GM21360 (cell line): ENCODE measurements at regions not wholly inside any gene's neighbourhood (a gene's known extent, or its start where the extent isn't known, plus 50 kb on each side); places are given as distances from the start of the nearest gene placed in this dataset.
"Not testable (repeated sequence)": the region's sequence is repeated elsewhere in the genome, so short reads cannot be mapped to it uniquely, and the experiment has no call there.

Experiments
- ATAC-seq: cut with Tn5 transposase; IDR thresholded peaks from one replicate; pipeline ENCODE4 v1.9.1; 2021; ENCODE audit warnings: mild to moderate bottlenecking, moderate library complexity; ENCODE audit not compliant: unreplicated experiment

DNA sequence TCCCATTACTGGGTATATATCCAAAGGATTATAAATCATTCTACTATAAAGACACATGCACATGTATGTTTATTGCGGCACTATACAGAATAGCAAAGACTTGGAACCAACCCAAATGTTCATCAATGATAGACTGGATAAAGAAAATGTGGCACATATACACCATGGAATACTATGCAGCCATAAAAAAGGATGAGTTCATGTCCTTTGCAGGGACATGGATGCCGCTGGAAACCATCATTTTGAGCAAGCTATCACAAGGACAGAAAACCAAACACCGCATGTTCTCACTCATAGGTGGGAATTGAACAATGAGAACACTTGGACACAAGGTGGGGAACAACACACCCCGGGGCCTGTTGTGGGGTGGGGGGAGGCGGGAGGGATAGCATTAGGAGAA is 57.0 kb upstream of the NEUROD1 start:
- not testable (repeated sequence) for ATAC-seq

DNA sequence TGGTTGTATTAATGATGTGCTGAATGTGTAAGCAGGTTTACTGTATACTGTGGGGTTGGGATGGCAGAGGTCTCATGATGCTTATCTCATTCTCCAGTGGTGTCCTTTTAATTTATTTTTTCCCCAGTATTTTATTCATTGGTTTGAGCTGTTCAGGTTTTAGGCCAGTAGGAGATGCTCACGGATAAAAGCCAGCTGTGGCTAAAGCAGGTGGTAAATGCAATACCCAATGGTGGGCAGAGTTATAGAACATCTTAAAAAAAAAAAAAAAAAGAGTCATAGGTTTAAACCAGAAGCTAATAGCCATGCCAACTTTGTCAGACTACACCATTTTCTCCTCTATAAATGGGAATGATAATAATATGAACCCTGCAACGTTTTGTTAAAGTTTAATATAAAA is 57.8 kb upstream of the NEUROD1 start:
- no peak for ATAC-seq

DNA sequence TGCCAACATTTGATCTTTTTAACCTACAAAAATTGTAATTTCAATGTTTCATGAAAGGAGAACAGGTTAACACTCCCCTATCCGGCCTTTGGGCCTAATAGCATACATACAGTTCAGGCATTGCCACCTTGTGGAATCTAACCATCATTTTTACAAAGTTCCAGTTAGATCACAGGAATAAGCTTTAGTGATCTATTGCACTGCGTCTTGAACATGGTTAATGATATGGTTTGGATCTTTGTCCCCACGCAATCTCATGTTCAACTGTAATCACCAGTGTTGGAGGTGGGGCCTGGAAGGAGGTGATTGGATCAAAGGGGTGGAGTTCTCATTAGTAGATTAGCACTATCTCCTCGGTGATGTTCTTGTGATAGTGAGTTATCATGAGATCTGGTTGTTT is 58.2 kb upstream of the NEUROD1 start:
- ATAC-seq: no peak

DNA sequence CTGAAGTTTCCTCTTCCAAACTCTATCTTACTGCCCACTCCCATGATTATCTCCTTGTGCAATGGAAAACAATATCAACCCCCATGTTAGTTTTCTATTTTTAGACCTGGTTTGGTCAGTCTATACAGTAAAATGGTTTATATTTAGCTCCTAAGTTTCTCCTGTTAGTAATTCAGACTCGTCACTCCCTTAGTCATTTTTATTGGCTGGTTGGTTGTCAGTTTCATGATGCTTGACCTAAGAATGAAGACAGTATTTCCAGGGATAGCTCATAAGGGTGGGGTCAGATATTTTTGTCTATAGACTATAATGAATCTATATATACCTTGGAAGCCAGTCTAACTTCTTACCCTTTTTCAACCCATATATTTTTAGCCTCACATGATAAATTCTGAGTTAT is 61.4 kb upstream of the NEUROD1 start:
- ATAC-seq: no peak

DNA sequence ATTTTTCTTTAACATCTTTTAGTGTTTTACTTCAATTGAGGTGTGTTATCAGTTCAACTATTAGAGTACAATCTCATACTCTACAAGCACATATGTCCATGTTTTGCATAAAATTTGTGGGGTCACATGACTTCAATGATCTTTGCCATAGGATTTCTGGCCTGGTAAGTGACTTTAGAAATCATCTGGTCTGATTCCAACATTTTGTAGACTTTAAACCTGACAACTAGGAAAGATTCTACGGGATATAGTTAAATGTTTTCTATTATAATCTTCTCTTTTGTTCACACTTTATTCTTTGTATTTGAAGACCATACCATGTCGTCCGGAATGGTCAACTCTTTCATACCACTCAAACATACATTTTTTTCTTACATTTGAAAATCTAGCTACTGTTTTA is 62.0 kb upstream of the NEUROD1 start:
- ATAC-seq: no peak

DNA sequence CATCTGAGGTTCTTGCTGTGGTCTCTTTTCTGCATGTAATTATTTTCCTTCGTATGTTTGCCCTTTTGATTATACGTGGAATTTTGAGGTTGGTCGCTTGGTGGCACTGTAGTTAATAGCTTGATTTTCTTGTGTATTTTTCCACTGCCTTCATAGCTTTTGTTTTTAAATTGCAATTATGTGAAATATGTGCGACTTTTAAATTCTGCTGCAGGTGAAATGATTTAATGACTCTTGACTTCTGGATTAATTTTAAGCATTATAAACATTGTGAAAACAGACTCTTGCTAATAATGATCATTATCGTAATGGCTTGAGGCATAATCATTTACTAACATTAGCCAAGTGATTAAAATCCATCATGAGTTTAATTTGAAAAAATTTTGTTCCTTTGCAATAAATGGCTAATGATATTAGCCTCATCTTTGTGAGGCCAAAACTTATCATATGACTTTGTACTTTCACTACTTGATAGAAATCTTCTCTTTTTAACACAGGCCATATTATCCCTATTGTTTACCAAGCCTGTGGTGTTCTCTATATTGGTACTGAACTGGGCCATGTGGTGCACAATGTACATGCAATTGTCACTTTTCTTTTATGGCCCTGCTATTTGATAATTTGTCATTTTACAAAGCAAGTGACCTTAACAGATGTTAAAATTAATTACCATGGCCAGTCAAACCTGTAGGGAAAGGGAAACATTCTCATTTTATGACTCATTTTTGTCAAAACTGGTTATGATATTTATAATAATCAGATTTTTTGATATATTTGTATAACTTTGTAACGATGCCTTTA is 62.8 kb upstream of the NEUROD1 start:
- peak; percentile 62 for ATAC-seq

DNA sequence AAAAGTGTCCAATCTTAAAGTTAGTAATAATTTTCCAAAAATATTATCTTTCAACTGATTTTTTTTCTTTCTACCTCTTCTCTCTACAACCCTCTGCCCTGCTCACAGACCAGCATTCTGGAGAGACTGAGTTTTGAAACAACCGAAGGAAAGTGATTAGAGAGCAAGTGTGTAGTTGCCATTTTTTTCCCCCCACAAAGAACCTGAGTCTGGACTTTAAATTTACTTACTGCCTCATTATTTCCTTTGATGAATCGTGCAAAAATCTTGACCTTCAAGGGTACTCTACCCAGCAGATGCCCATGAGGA is 63.4 kb upstream of the NEUROD1 start:
- no peak for ATAC-seq

DNA sequence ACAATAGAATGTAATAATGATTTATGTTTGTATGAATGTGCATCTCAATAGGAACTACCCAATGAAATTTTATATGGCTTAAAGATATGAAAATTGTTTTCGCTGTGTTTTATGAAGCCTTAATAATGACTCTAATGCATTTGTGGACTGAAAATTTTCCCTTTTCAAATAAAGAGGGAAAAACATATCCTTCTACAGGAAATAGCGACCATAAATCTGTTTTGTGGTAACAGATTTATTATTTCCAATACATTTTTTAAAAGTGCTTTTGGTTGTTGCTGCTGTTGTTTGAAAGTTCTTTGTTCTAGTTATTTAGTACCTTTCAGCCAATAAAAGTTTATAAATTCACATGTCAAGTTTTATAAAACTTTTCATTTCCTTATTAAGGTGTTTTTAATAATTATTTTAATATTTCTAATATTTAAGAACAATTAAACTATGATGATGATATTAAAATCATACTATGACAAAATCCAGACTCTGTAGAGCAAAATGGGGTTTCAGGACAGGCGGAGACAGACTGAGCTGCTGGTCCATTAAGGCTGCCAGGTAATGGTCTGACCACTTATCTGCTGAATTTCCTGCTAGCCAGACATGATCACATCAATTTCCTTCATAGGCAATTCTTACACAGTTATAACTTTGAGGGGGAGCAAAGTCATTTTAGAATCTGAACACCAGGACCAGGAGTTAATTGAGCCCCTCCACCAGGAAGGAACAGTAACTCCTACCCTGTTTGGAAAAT is 65.7 kb upstream of the NEUROD1 start:
- ATAC-seq: no peak

DNA sequence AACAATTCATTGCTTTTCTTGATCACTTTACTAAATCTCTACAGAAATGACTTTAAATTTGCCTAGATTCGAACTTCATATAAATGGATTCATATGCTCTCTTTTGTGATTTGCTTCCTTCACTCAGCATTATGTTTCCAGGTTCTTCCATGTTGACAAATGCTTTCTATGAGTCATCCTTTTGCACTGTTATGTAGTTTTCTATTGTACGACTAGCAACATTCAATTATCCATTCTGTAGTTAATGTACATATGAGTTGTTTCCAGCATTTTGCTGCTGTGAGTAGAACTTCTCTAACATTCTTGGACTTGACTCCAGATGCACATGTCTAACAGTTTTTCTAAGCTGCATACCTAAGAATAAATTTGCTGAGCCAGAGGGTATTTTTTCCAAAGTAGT is 66.5 kb upstream of the NEUROD1 start:
- no peak for ATAC-seq

DNA sequence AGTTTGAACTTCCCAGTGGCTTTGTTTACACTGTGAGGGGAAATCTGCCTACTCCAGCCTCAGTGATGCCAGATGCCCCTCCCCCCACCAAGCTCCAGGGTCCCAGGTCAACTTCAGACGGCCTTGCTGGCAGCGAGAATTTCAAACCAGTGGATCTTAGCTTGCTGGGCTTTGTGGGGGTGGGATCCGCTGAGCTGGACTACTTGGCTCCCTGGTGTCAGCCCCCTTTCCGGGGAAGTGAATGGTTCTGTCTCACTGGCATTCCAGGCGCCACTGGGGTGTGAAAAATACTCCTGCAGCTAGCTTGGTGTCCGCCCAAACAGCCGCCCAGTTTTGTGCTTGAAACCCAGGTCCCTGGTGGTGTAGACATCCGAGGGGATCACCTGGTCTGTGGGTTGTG is 70.0 kb upstream of the NEUROD1 start:
- no peak for ATAC-seq

DNA sequence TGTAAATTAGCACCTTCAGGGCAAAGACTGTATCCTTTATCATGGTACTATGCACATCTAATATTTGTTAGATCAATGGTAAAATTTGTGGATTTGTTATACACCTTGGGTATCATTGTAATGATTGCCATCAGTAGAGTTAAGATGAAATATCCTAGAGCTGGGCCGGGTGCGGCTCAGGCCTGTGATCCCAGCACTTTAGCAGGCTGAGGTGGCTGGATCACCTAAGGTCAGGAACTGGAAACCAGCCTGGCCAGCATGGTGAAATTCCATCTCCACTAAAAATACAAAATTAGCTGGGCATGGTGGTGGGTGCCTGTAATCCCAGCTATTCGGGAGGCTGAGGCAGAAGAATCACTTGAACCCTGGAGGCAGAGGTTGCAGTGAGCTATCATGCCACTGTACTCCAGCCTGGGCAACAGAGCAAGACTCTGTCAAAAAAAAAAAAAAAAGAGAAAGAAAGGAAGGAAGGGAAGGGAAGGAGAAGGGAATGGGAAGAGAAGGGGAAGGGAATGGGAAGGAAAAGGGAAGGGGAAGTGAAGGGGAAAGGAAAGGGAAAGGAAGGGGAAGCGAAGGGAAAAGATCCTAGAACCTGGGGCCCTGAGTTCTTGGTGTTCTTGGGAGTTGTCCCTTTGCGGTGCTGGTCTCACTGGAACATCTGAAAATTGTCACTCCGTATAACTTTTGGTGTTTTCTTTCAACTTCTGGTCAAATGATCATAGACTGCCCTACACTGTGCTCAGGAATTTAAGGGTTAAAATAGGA is 71.1 kb upstream of the NEUROD1 start:
- ATAC-seq: no peak

DNA sequence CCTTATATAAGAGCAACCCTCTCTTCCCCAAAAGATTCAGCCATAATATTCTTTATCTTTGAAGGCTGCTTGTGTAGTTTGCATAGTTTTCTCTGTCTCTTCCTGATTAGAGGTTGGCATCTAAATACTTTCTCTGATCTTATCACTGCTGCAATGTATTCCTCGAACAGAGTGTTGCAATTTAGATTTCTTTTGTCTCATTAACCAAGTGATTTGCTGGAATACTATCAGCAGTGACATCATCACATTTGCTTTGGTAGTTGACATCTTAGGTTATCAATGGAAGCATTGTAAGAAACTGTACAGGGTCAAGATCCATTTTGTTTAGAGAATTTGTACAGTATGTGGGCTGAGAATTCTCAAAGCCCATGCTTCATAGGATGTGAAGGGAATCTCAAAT is 72.0 kb upstream of the NEUROD1 start:
- no peak for ATAC-seq

DNA sequence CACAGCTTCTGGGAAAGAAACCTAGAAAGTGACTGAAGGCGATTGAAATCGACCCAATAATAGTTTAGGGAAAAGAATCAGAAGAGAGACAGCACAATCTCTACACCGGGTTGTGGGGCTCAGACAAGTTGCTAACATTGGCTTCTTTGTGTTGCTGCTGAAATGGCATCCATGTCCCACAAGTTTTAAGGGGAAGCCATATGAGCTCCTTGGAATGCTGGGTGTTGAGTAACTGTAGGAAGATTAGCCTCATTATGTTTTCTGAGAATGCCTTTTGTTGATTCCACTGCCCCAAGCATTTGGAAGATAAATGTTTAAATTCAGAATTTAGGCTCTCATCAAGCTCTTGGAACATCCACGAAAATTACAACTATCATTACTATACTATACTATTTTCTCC is 73.4 kb upstream of the NEUROD1 start:
- ATAC-seq: no peak

DNA sequence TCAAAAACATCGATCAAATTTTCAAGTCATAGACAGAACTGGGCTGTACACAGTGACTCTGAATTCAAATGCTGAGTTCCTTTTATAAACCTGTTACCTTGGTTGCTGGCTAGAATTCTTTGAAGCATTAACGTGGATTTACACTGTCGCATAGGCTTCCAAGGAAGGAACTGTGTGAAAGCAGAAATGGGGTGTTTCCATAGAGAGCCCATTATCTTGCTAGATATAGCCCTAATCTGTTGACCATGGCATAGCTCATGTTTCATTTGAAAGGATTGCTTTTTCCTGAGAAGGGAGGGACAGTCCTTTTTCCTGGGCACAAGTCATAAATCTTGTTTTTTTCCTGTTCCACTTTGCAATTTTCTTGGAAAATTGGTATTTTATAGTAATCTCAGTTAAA is 73.8 kb upstream of the NEUROD1 start:
- no peak for ATAC-seq

DNA sequence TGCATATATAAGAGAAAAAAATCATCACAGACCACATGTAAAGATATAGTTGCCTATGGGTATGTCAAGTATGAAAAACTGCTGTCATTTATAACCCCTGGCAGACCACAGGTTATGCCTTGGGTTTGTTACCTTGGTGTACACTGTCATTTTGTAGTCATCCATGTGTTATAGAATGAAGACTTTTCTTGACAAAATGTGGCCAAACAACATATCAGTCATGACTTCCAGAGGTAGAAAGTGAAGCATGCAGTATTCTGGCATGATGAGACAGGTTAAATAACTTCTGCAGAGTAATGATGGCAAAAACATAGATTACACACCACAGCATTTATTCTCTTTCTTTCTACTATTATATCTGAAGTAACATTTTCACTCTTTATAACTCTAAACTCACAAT is 74.9 kb upstream of the NEUROD1 start:
- ATAC-seq: no peak

DNA sequence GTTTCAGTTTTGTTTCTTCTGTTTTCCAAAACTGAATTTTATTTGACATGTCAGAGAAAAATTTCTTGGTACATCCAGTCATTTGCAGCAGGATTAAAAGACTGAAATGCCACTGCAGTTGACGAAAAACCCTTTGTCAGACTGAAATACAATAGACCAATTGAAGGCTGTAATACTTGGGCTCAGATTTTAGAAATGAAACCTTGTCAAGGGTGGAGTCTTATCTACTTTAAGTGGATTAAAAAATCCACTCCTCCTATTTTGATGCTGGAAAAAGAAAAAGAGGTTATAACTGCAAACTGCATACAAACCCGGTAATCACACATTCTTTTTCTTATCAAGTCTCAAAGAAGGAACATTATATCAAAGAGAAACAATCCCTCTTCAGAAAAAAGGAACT is 80.2 kb upstream of the NEUROD1 start:
- no peak for ATAC-seq

DNA sequence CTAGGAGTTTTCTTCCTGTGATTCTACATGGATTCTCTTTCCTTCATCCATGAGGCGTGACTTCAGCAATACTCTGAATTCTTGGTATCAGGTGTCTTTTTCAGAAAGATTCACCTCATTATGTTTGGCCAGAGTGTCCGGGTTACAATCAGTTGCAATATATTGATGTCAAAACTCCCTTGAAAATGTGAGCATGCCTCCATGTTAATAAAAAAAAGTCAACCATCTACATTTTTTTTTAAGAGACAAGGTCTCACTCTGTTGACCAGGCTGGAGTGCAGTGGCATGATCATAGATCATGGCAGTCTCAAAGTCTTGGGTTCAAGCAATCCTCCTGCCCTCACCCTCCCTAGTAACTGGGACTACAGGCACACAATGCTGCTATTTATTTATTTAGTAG is 80.9 kb upstream of the NEUROD1 start:
- ATAC-seq: no peak

DNA sequence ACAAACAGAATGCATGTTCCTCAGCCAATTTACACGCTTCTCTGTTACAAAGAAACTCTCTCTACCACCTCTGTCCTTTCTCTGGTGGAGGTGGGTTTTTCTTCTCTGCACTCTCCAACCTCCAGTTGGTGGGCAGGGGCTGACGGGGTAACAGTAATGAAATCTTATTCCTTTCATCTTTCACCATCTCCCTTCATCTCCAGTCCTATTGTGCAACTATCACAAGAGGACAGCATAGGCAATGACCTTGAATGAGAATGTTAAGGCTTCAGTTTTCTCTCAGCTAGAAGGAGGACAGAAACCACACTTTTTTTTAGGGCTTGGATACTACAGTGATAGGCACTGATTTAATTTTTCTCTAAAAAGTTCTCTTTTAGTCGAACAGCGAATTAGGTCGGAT is 81.7 kb upstream of the NEUROD1 start:
- no peak for ATAC-seq

DNA sequence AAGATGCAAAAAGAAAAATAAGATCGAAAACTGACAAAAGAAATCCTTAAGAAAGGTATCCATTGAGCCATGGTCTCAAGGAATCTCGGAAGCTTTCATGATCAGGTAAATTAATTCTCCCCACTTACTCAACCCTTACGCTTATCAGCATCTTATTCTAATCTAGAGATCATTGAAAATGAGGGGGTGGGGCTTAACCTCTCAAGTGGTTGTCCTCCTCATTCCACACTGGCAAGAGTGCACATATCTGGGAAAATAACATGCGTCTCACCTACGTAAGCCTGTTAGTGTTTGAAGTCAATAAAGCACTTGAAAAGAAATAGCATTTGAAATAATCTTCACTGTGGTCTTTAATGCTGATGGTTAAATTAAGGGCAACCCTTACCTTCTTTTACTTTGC is 82.5 kb upstream of the NEUROD1 start:
- no peak for ATAC-seq

DNA sequence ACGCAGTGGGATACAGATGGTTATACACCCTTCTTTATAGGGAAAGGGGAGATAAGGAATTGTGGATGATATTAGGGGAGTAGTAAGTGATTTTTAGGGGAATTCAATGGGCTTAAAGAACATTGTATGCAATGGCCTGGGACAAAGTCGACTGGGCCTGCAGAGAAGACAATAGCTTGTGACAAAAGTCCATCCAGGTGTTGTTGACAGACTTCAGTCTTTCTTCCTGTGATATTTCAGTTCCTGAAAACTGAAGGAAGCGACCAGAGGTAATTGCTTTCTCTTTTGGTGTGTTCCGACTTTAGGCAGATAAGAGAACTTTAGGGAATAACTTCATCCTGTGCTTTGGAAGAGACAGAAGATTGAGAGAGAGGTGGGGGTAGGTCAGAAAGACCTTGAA is 83.1 kb upstream of the NEUROD1 start:
- no peak for ATAC-seq

DNA sequence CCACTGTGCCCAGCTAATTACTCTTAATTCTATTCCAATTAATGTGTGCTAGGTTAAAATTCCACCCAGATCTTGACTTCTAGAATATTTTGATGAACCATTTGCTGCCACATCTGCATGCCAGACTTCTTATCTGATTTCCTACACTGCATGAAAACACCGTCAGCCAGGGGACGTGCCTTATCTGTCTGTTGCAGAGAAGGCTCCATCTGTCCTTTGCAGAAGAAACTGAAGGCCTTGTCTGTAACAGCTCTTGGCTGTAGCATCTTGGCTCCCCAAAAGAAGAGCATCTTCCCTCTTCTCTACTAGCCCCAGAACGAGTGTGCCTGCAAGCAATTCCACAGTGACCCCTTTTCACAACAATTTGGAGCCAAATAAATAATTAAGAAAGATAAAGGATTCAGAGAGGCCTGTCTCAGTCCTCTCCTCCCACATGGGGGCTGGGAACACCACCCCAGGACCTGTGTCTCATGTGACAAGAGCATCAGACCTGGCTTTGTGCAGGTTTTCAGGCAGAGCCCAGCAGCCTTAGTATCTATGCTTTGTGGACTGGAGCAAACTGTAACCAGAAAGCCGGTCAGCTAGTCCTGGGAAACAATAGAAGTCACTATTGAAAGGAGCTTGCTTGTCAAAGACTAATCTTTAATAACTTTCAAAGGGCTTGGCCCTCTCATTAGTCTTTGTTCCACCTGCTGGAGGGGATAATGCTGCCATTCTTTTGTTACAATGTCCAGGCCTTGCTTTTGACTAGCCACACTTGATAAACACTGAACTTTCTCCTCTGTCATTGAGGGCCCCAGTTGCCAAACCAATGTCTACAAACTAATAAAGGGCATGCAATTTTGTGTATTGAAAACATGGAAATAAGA is 84.0 kb upstream of the NEUROD1 start:
- ATAC-seq: no peak
